ENCODE measurements at regions not wholly inside any gene's neighbourhood (a gene's known extent, or its start where the extent isn't known, plus 50 kb on each side); places are given as distances from the start of the nearest gene placed in this dataset.

DNA sequence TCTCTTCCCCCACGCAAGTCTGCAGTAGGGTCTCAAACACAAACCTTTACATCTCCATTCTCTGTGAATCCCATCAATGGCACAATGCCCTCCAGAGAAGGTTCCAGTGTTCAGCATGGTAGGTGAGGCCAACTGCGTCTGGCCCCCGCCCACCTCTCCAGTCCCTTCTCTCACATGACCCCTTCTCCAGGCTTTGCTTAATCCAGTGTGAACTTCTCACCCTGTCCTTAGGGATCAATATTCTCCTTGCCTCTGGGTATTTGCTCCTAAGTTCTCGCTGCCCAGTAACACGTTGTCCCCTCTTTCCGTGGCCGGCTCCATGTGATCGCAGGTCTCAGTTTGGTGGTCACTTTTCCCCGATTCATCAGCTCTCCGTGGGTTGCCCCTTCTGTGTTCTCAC, 225.1 kb upstream of the PMEPA1 start (continued):
- TF ChIP-seq HDAC2 (IDR thresholded peaks at IDR 0.05; ENCODE audit: borderline replicate concordance in 1 of 2, low read depth in 2 of 2, low read length in 2 of 2) (no peak), ASH2L (IDR thresholded peaks at IDR 0.05; ENCODE audit: low read length) (no peak), RXRA (IDR thresholded peaks at IDR 0.05; ENCODE audit: insufficient read depth, low read depth, low read length) (no peak), TCF12 (IDR thresholded peaks at IDR 0.05; ENCODE audit: low read depth, low read length) (no peak)

All from H1 (cell line).